ENCODE measurements at regions not wholly inside any gene's neighbourhood (a gene's known extent, or its start where the extent isn't known, plus 50 kb on each side); places are given as distances from the start of the nearest gene placed in this dataset.

- DNase-seq: no peak
Measured at GRCh38 chr6:134374491-134375219, 56.7 kb upstream of the SGK1 start.

- DNase-seq: no peak
Measured at GRCh38 chr6:134373993-134374392, 56.1 kb upstream of the SGK1 start.

GRCh38 chr6:134373282-134373922 is 55.5 kb upstream of the SGK1 start:
- DNase-seq: peak; percentile 80

DNA sequence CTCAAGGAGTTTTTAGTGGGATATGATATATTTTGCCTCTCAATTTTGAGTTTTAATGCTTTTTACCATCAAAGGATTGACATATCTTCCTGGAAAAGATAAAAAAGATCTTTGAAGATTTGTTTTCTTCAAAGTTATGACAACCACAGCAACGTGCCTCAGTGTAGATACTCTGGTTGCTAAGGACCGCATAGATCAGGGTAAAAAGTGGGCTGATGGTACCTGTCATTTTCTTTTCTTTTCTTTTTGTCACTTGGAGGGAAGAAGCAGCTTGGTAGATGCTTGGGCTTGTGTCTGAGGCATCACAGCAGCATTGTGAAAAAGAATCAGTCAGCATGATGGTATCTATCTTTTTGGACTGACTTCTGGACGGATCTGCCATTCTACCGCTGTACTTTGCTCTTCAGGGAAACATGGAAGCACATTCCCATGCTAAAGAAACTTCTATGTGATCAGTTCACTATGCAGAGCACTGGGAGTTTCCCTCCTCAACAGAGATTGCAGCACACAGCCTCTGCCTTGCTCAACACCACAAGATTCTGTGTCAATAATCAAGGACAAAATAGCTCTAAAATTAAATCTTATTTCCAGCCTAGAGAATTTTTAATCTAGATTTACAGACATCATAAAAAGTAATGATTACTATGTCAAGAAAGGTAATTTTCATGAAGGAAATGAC is 54.8 kb upstream of the SGK1 start:
- no peak for DNase-seq

- no peak for DNase-seq
Measured at GRCh38 chr6:134368670-134369069, 50.8 kb upstream of the SGK1 start.

Measured in activated CD4-positive, alpha-beta T cell treated with anti-CD3 and anti-CD28 coated beads, Interleukin-10, Interleukin-2, amounts not matched to agents 100 ng/mL and 50 ng/mL, durations not matched to agents 16 hours and 8 hours (primary cell).